Transverse colon (tissue), 4 donors: ENCODE measurements at regions not wholly inside any gene's neighbourhood (a gene's known extent, or its start where the extent isn't known, plus 50 kb on each side); places are given as distances from the start of the nearest gene placed in this dataset.

Source experiments
- DNase-seq: peaks from one replicate; pipeline ENCODE4 v3.0.0-alpha.2; 2019
- H3K27ac ChIP-seq, 4 donors: fragments of 200-600 bp; sonication (generic); 2 replicates each; pipeline ENCODE4 v1.5.1; 2016 to 2018; ENCODE audit warnings: inconsistent platforms in 4 of 4
- H3K27me3 ChIP-seq: fragments of 200-600 bp; sonication (generic); 2 replicates; pipeline ENCODE4 v1.5.1; 2017; ENCODE audit warnings: inconsistent platforms
- H3K36me3 ChIP-seq, 4 donors: fragments of 200-600 bp; sonication (generic); 2 replicates each; pipeline ENCODE4 v1.5.1; 2017 to 2019; ENCODE audit warnings: inconsistent platforms in 4 of 4
- H3K4me1 ChIP-seq, 4 donors: fragments of 200-600 bp; sonication (generic); 2 replicates each; pipeline ENCODE4 v1.5.1; 2017 to 2020; ENCODE audit warnings: inconsistent platforms in 4 of 4
- H3K4me3 ChIP-seq, 4 donors: fragments of 200-600 bp; sonication (generic); 1 replicate in 1 of 4; 2 replicates in 3 of 4; pipeline versions ENCODE4 v1.5.1 to v1.6.1; 2017 to 2019; ENCODE audit warnings: inconsistent platforms in 4 of 4
- H3K9me3 ChIP-seq, 2 donors: fragments of 200-600 bp; sonication (generic); 2 replicates each; pipeline ENCODE4 v1.5.1; 2017 to 2019; ENCODE audit warnings: inconsistent platforms in 2 of 2
- CTCF ChIP-seq, 5 experiments: fragments of 200-600 bp in 3 of 5; fragments of 450-650 bp in 2 of 5; sonication (generic) in 3 of 5; IDR thresholded peaks; 1 replicate in 2 of 5; 2 replicates in 3 of 5; pipeline ENCODE4 v1.5.1; 2016 to 2017; ENCODE audit warnings: antibody characterized with exemption in 5 of 5, inconsistent platforms in 3 of 5, mild to moderate bottlenecking in 2 of 5, moderate library complexity in 1 of 5
- EP300 ChIP-seq: sonication (generic); formaldehyde crosslinking; IDR thresholded peaks from one replicate; pipeline ENCODE4 v1.6.1; 2017; ENCODE audit warnings: antibody characterized with exemption, low read depth
- POLR2A ChIP-seq: fragments of 450-650 bp; IDR thresholded peaks from one replicate; pipeline ENCODE4 v1.6.1; 2016; ENCODE audit warnings: antibody characterized with exemption, mild to moderate bottlenecking, moderate library complexity
- POLR2AphosphoS5 ChIP-seq, 3 donors: sonication (generic); formaldehyde crosslinking; IDR thresholded peaks; one replicate each; pipeline ENCODE4 v1.6.1; 2016; ENCODE audit warnings: antibody characterized with exemption in 3 of 3
- WGBS, 2 donors: methylation state at CpG; one replicate each; pipeline ENCODE4 v1.1.5; 2018; ENCODE audit warnings: low coverage in 1 of 2; 5-methylcytosine and 5-hydroxymethylcytosine counted together
- in situ Hi-C, 4 donors: fragments of 200-750 bp; cut with MboI; loops; one replicate each; pipeline versions ENCODE4 v1.15.0 to v1.15.1; 2017; ENCODE audit warnings: low sequenced_read_pairs in 3 of 4, low pct_ligation_motif_present in 1 of 4, low pct_unique_long_range_greater_than_20kb in 1 of 4
- intact Hi-C: fragments of 100-400 bp; cut with DNase I; formaldehyde crosslinking; loops from one replicate; pipeline ENCODE4 v1.15.1; 2023; ENCODE audit warnings: low total_unique reads

- no peak for DNase-seq
- in situ Hi-C loops: no loop called here
- Histone ChIP-seq H3K9me3 (no peaks in the 10 kb centered on the region), H3K4me1 (no peaks in the 10 kb centered on the region), H3K27ac (no peak overlapping the region), H3K36me3 (no peaks in the 10 kb centered on the region), H3K27me3 (no peaks in the 10 kb centered on the region), H3K4me3 (no peak overlapping the region)
- no peak for TF ChIP-seq CTCF (IDR thresholded peaks at IDR 0.05)
- intact Hi-C loops: loop anchor here (1.0 kb wide), 1 partner anchor 24 kb away; no protein-coding TSS in a partner anchor
- WGBS, 2 donors: 69 to 80% methylated on average over 1 of the region's 1 CpG
Observed at GRCh38 chr3:162250782-162251181, 754.2 kb downstream of the OTOL1 start.

GRCh38 chr3:162262129-162262528 is 765.5 kb downstream of the OTOL1 start:
- TF ChIP-seq POLR2AphosphoS5 (IDR thresholded peaks at IDR 0.05): no peak
- no peak for TF ChIP-seq POLR2A
- no peak for TF ChIP-seq EP300
- no peak for TF ChIP-seq CTCF (IDR thresholded peaks at IDR 0.05)
- WGBS, 2 donors: 60 to 67% methylated on average over 1 of the region's 1 CpG
- no peaks in the 10 kb centered on the region for H3K9me3 ChIP-seq
- H3K4me3 ChIP-seq: no peak overlapping the region
- H3K27me3 ChIP-seq: no peaks in the 10 kb centered on the region
- H3K36me3 ChIP-seq: no peaks in the 10 kb centered on the region
- no peak for DNase-seq
- no peaks in the 10 kb centered on the region for H3K4me1 ChIP-seq
- intact Hi-C loops: no loop called here
- in situ Hi-C loops: no loop called here
- no peak overlapping the region for H3K27ac ChIP-seq

- Histone ChIP-seq H3K27me3 (no peaks in the 10 kb centered on the region), H3K4me3 (no peak overlapping the region), H3K9me3 (no peaks in the 10 kb centered on the region), H3K36me3 (no peaks in the 10 kb centered on the region), H3K27ac (no peak overlapping the region), H3K4me1 (no peaks in the 10 kb centered on the region)
- TF ChIP-seq POLR2AphosphoS5 (IDR thresholded peaks at IDR 0.05) (no peak), EP300 (no peak), CTCF (IDR thresholded peaks at IDR 0.05) (no peak), POLR2A (no peak)
- WGBS, 2 donors: 40 to 69% methylated on average over 1 to 2 of the region's 2 CpGs
- in situ Hi-C loops: no loop called here
- intact Hi-C loops: no loop called here
- DNase-seq: no peak
Observed at GRCh38 chr3:162263596-162263995, 767.0 kb downstream of the OTOL1 start.

GRCh38 chr3:162269636-162270458 is 773.2 kb downstream of the OTOL1 start:
- intact Hi-C loops (no loop called here), in situ Hi-C loops (no loop called here)
- no peaks in the 10 kb centered on the region for H3K27me3 ChIP-seq
- H3K27ac ChIP-seq: no peak overlapping the region
- peaks cover 0 to 4% of the 10 kb centered on the region in 2 donors for H3K9me3 ChIP-seq
- TF ChIP-seq EP300 (no peak), POLR2AphosphoS5 (IDR thresholded peaks at IDR 0.05) (no peak), POLR2A (no peak), CTCF (IDR thresholded peaks at IDR 0.05) (no peak)
- WGBS, 2 donors: 78 to 79% methylated on average over 9 of the region's 9 CpGs
- no peaks in the 10 kb centered on the region for H3K36me3 ChIP-seq
- H3K4me1 ChIP-seq: no peaks in the 10 kb centered on the region
- DNase-seq: no peak
- H3K4me3 ChIP-seq: no peak overlapping the region
